ENCODE measurements at regions not wholly inside any gene's neighbourhood (a gene's known extent, or its start where the extent isn't known, plus 50 kb on each side); places are given as distances from the start of the nearest gene placed in this dataset.
A peak's percentile ranks its signal among the peaks of the same experiment; 100 is the strongest.

- no peaks in the 10 kb centered on the region for H3K36me3 Mint-ChIP-seq
- H3K4me3 Mint-ChIP-seq: no peak overlapping the region
- no peak for ATAC-seq (replicated peaks)
- H3K27ac Mint-ChIP-seq: no peak overlapping the region
- no peak for DNase-seq
- H3K4me1 Mint-ChIP-seq: no peaks in the 10 kb centered on the region
- H3K27me3 Mint-ChIP-seq: peaks cover 4 to 9% of the 10 kb centered on the region in 2 donors
- no peaks in the 10 kb centered on the region for H3K9me3 Mint-ChIP-seq
Measured at GRCh38 chr16:79543219-79543618, 57.3 kb downstream of the MAF start.

GRCh38 chr16:79542237-79542774 lies 58.2 kb downstream of the MAF start:
- DNase-seq: no peak
- no peak for ATAC-seq (replicated peaks)
- H3K27me3 Mint-ChIP-seq: peaks cover 4 to 9% of the 10 kb centered on the region in 2 donors
- no peaks in the 10 kb centered on the region for H3K4me1 Mint-ChIP-seq
- no peak overlapping the region for H3K27ac Mint-ChIP-seq
- no peak overlapping the region for H3K4me3 Mint-ChIP-seq
- no peaks in the 10 kb centered on the region for H3K9me3 Mint-ChIP-seq
- H3K36me3 Mint-ChIP-seq: no peaks in the 10 kb centered on the region

GRCh38 chr16:79540825-79541595 lies 59.5 kb downstream of the MAF start:
- Mint-ChIP-seq H3K27ac (no peak overlapping the region), H3K4me1 (no peaks in the 10 kb centered on the region), H3K36me3 (no peaks in the 10 kb centered on the region), H3K27me3 (peaks cover 0 to 9% of the 10 kb centered on the region in 2 donors), H3K4me3 (no peak overlapping the region), H3K9me3 (no peaks in the 10 kb centered on the region)
- DNase-seq: no peak
- ATAC-seq (replicated peaks): no peak

GRCh38 chr16:79537584-79537983 lies 63.0 kb downstream of the MAF start:
- no peaks in the 10 kb centered on the region for H3K36me3 Mint-ChIP-seq
- H3K4me3 Mint-ChIP-seq: no peak overlapping the region
- H3K4me1 Mint-ChIP-seq: no peaks in the 10 kb centered on the region
- H3K27ac Mint-ChIP-seq: no peak overlapping the region
- ATAC-seq (replicated peaks): no peak
- H3K9me3 Mint-ChIP-seq: no peaks in the 10 kb centered on the region
- DNase-seq: no peak
- peaks cover 0 to 15% of the 10 kb centered on the region in 2 donors for H3K27me3 Mint-ChIP-seq

GRCh38 chr16:79536958-79537357 lies 63.6 kb downstream of the MAF start:
- no peak for DNase-seq
- Mint-ChIP-seq H3K9me3 (no peaks in the 10 kb centered on the region), H3K36me3 (no peaks in the 10 kb centered on the region), H3K27ac (no peak overlapping the region), H3K27me3 (peaks cover 0 to 15% of the 10 kb centered on the region in 2 donors), H3K4me1 (no peaks in the 10 kb centered on the region), H3K4me3 (no peak overlapping the region)
- no peak for ATAC-seq (replicated peaks)

GRCh38 chr16:79535130-79535529 lies 65.4 kb downstream of the MAF start:
- H3K4me1 Mint-ChIP-seq: no peaks in the 10 kb centered on the region
- no peaks in the 10 kb centered on the region for H3K36me3 Mint-ChIP-seq
- H3K27me3 Mint-ChIP-seq: peaks cover 0 to 15% of the 10 kb centered on the region in 2 donors
- H3K27ac Mint-ChIP-seq: no peak overlapping the region
- no peak for ATAC-seq (replicated peaks)
- DNase-seq: no peak
- no peaks in the 10 kb centered on the region for H3K9me3 Mint-ChIP-seq
- no peak overlapping the region for H3K4me3 Mint-ChIP-seq

- ATAC-seq (replicated peaks) (no peak), DNase-seq (no peak)
- Mint-ChIP-seq H3K27me3 (peaks cover 0 to 13% of the 10 kb centered on the region in 2 donors), H3K4me1 (no peaks in the 10 kb centered on the region), H3K4me3 (no peak overlapping the region), H3K9me3 (no peaks in the 10 kb centered on the region), H3K36me3 (no peaks in the 10 kb centered on the region), H3K27ac (no peak overlapping the region)
Measured at GRCh38 chr16:79534143-79534542, 66.4 kb downstream of the MAF start.

- no peak overlapping the region for H3K27ac Mint-ChIP-seq
- no peaks in the 10 kb centered on the region for H3K9me3 Mint-ChIP-seq
- ATAC-seq (replicated peaks) (no peak), DNase-seq (no peak)
- no peaks in the 10 kb centered on the region for H3K36me3 Mint-ChIP-seq
- no peaks in the 10 kb centered on the region for H3K4me1 Mint-ChIP-seq
- peaks cover 0 to 6% of the 10 kb centered on the region in 2 donors for H3K27me3 Mint-ChIP-seq
- H3K4me3 Mint-ChIP-seq: no peak overlapping the region
Measured at GRCh38 chr16:79533292-79533691, 67.2 kb downstream of the MAF start.

GRCh38 chr16:79532785-79533184 lies 67.8 kb downstream of the MAF start:
- Mint-ChIP-seq H3K27me3 (peaks cover 0 to 6% of the 10 kb centered on the region in 2 donors), H3K36me3 (no peaks in the 10 kb centered on the region), H3K9me3 (no peaks in the 10 kb centered on the region), H3K4me3 (no peak overlapping the region), H3K27ac (no peak overlapping the region), H3K4me1 (no peaks in the 10 kb centered on the region)
- no peak for ATAC-seq (replicated peaks)
- DNase-seq: no peak

- Mint-ChIP-seq H3K4me3 (no peak overlapping the region), H3K36me3 (no peaks in the 10 kb centered on the region), H3K27me3 (peaks cover 0 to 6% of the 10 kb centered on the region in 2 donors), H3K4me1 (no peaks in the 10 kb centered on the region), H3K9me3 (no peaks in the 10 kb centered on the region), H3K27ac (no peak overlapping the region)
- ATAC-seq (replicated peaks) (no peak), DNase-seq (no peak)
Measured at GRCh38 chr16:79532273-79532672, 68.3 kb downstream of the MAF start.

GRCh38 chr16:79528338-79528737 lies 72.2 kb downstream of the MAF start:
- no peak overlapping the region for H3K27ac Mint-ChIP-seq
- ATAC-seq (replicated peaks): no peak
- H3K4me3 Mint-ChIP-seq: no peak overlapping the region
- H3K27me3 Mint-ChIP-seq: peaks cover 5 to 20% of the 10 kb centered on the region in 2 donors
- H3K36me3 Mint-ChIP-seq: no peaks in the 10 kb centered on the region
- H3K9me3 Mint-ChIP-seq: no peaks in the 10 kb centered on the region
- no peak for DNase-seq
- H3K4me1 Mint-ChIP-seq: no peaks in the 10 kb centered on the region

GRCh38 chr16:79523971-79524370 lies 76.6 kb downstream of the MAF start:
- H3K36me3 Mint-ChIP-seq: no peaks in the 10 kb centered on the region

GRCh38 chr16:79519448-79519847 lies 81.1 kb downstream of the MAF start:
- H3K27me3 Mint-ChIP-seq: peaks cover 31 to 49% of the 10 kb centered on the region in 2 donors
- H3K36me3 Mint-ChIP-seq: no peaks in the 10 kb centered on the region
- H3K27ac Mint-ChIP-seq: no peak overlapping the region
- no peak overlapping the region for H3K4me3 Mint-ChIP-seq
- H3K4me1 Mint-ChIP-seq: peaks cover 4 to 7% of the 10 kb centered on the region in 2 donors
- ATAC-seq (replicated peaks): peak; percentile 63 to 74
- H3K9me3 Mint-ChIP-seq: no peaks in the 10 kb centered on the region
- peak; percentile 2 for DNase-seq

More at GRCh38 chr16:79523971-79524370, 76.6 kb downstream of the MAF start:
- ATAC-seq (replicated peaks) (no peak), DNase-seq (no peak)
- no peak overlapping the region for H3K4me3 Mint-ChIP-seq
- H3K9me3 Mint-ChIP-seq: no peaks in the 10 kb centered on the region
- no peak overlapping the region for H3K27ac Mint-ChIP-seq
- peaks cover 4 to 7% of the 10 kb centered on the region in 2 donors for H3K4me1 Mint-ChIP-seq
- H3K27me3 Mint-ChIP-seq: peaks cover 27 to 48% of the 10 kb centered on the region in 2 donors

- no peak for DNase-seq
Measured at GRCh38 chr16:79517156-79517555, 83.4 kb downstream of the MAF start.

GRCh38 chr16:79510879-79511278 lies 89.7 kb downstream of the MAF start:
- ATAC-seq (replicated peaks): no peak
- Mint-ChIP-seq H3K4me3 (no peak overlapping the region), H3K4me1 (peaks cover 0 to 9% of the 10 kb centered on the region in 2 donors), H3K9me3 (no peaks in the 10 kb centered on the region), H3K27ac (no peak overlapping the region), H3K36me3 (no peaks in the 10 kb centered on the region), H3K27me3 (peaks cover 14 to 22% of the 10 kb centered on the region in 2 donors)
- DNase-seq: no peak

More at GRCh38 chr16:79517156-79517555, 83.4 kb downstream of the MAF start:
- no peak overlapping the region for H3K4me3 Mint-ChIP-seq
- H3K9me3 Mint-ChIP-seq: no peaks in the 10 kb centered on the region
- no peak overlapping the region for H3K27ac Mint-ChIP-seq
- H3K36me3 Mint-ChIP-seq: no peaks in the 10 kb centered on the region
- ATAC-seq (replicated peaks): no peak
- H3K27me3 Mint-ChIP-seq: peaks cover 31 to 48% of the 10 kb centered on the region in 2 donors
- peaks cover 4 to 7% of the 10 kb centered on the region in 2 donors for H3K4me1 Mint-ChIP-seq

Data from stimulated activated naive B cell treated with anti-CD40 and anti-IgM and Interleukin-4, amounts not matched to agents 10 μg/mL and 1 μg/mL and 100 μg/mL, for 72 hours (primary cell).